Activated CD8-positive, alpha-beta memory T cell treated with anti-CD3 and anti-CD28 coated beads, Interleukin-2, amount 10 ng/mL, durations not matched to agents 7 days and 5 days (primary cell): ENCODE measurements at regions not wholly inside any gene's neighbourhood (a gene's known extent, or its start where the extent isn't known, plus 50 kb on each side); places are given as distances from the start of the nearest gene placed in this dataset.
"Not testable (repeated sequence)": the region's sequence is repeated elsewhere in the genome, so short reads cannot be mapped to it uniquely, and the experiment has no call there.

Experiments
- ATAC-seq: fragments of 150-1000 bp; cut with Tn5 transposase; one replicate; pipeline ENCODE4 v1.10.0; 2021; ENCODE audit warnings: moderate library complexity
- CTCF ChIA-PET: fragments of 350-600 bp; sonication (Branson Sonifier 250); formaldehyde crosslinking; loops from one replicate; lab custom pipeline; 2021; ENCODE audit warnings: antibody characterized with exemption; lab: Charles Lee
- DNase-seq: peaks from one replicate; pipeline ENCODE4 v3.0.0-alpha.2; 2020
- H3K27ac Mint-ChIP-seq: one replicate; pipeline ENCODE4 v1.8.0; 2021; ENCODE audit warnings: mild to moderate bottlenecking, mixed read lengths
- H3K27me3 Mint-ChIP-seq: one replicate; pipeline ENCODE4 v1.8.0; 2021; ENCODE audit warnings: mixed read lengths
- H3K36me3 Mint-ChIP-seq: one replicate; pipeline ENCODE4 v1.8.0; 2021; ENCODE audit warnings: mild to moderate bottlenecking, mixed read lengths
- H3K4me1 Mint-ChIP-seq: one replicate; pipeline ENCODE4 v1.8.0; 2021; ENCODE audit warnings: mixed read lengths
- H3K4me3 Mint-ChIP-seq: one replicate; pipeline ENCODE4 v1.8.0; 2021; ENCODE audit warnings: mild to moderate bottlenecking, moderate library complexity, mixed read lengths
- H3K9me3 Mint-ChIP-seq: one replicate; pipeline ENCODE4 v1.8.0; 2022; ENCODE audit warnings: low read depth, mixed read lengths

GRCh38 chr6:19377722-19378121, 459.4 kb upstream of the ID4 start:
- no peak overlapping the region for H3K4me3 Mint-ChIP-seq
- H3K27ac Mint-ChIP-seq: no peak overlapping the region
- peaks cover 5% of the 10 kb centered on the region for H3K9me3 Mint-ChIP-seq
- H3K4me1 Mint-ChIP-seq: no peaks in the 10 kb centered on the region
- H3K27me3 Mint-ChIP-seq: no peaks in the 10 kb centered on the region
- CTCF ChIA-PET: no interaction called here
- H3K36me3 Mint-ChIP-seq: no peaks in the 10 kb centered on the region
- no peak for DNase-seq
- ATAC-seq: no peak

GRCh38 chr6:19380293-19380692, 456.9 kb upstream of the ID4 start:
- CTCF ChIA-PET: no interaction called here
- no peak for ATAC-seq
- no peaks in the 10 kb centered on the region for H3K36me3 Mint-ChIP-seq

GRCh38 chr6:19382676-19383075, 454.5 kb upstream of the ID4 start:
- H3K27ac Mint-ChIP-seq: no peak overlapping the region
- no peak overlapping the region for H3K4me3 Mint-ChIP-seq
- DNase-seq: no peak

More at GRCh38 chr6:19380293-19380692, 456.9 kb upstream of the ID4 start:
- H3K27me3 Mint-ChIP-seq: no peaks in the 10 kb centered on the region
- no peak overlapping the region for H3K4me3 Mint-ChIP-seq
- DNase-seq: no peak
- no peak overlapping the region for H3K27ac Mint-ChIP-seq
- H3K4me1 Mint-ChIP-seq: no peaks in the 10 kb centered on the region
- peaks cover 5% of the 10 kb centered on the region for H3K9me3 Mint-ChIP-seq

GRCh38 chr6:19391926-19392325, 445.2 kb upstream of the ID4 start:
- Mint-ChIP-seq H3K4me3 (no peak overlapping the region), H3K9me3 (peaks cover 6% of the 10 kb centered on the region), H3K4me1 (no peaks in the 10 kb centered on the region), H3K27ac (no peak overlapping the region), H3K27me3 (no peaks in the 10 kb centered on the region), H3K36me3 (no peaks in the 10 kb centered on the region)
- CTCF ChIA-PET: no interaction called here
- DNase-seq: no peak
- no peak for ATAC-seq

More at GRCh38 chr6:19382676-19383075, 454.5 kb upstream of the ID4 start:
- H3K27me3 Mint-ChIP-seq: no peaks in the 10 kb centered on the region
- no peak for ATAC-seq
- peaks cover 2% of the 10 kb centered on the region for H3K9me3 Mint-ChIP-seq
- H3K36me3 Mint-ChIP-seq: no peaks in the 10 kb centered on the region
- no peaks in the 10 kb centered on the region for H3K4me1 Mint-ChIP-seq
- CTCF ChIA-PET: no interaction called here

- Mint-ChIP-seq H3K9me3 (peaks cover 9% of the 10 kb centered on the region), H3K4me1 (no peaks in the 10 kb centered on the region), H3K27ac (no peak overlapping the region), H3K27me3 (no peaks in the 10 kb centered on the region), H3K36me3 (no peaks in the 10 kb centered on the region), H3K4me3 (no peak overlapping the region)
- CTCF ChIA-PET: no interaction called here
- ATAC-seq: no peak
- DNase-seq: no peak
Measured at GRCh38 chr6:19394051-19394450, 443.1 kb upstream of the ID4 start.

- no peaks in the 10 kb centered on the region for H3K27me3 Mint-ChIP-seq
- ATAC-seq (no peak), DNase-seq (no peak)
- no peaks in the 10 kb centered on the region for H3K36me3 Mint-ChIP-seq
- CTCF ChIA-PET: no interaction called here
- peaks cover 9% of the 10 kb centered on the region for H3K9me3 Mint-ChIP-seq
- no peak overlapping the region for H3K4me3 Mint-ChIP-seq
- no peaks in the 10 kb centered on the region for H3K4me1 Mint-ChIP-seq
- H3K27ac Mint-ChIP-seq: no peak overlapping the region
Measured at GRCh38 chr6:19394687-19395086, 442.5 kb upstream of the ID4 start.

- ATAC-seq (no peak), DNase-seq (no peak)
- CTCF ChIA-PET: no interaction called here
- Mint-ChIP-seq H3K9me3 (peaks cover 9% of the 10 kb centered on the region), H3K36me3 (no peaks in the 10 kb centered on the region), H3K4me1 (no peaks in the 10 kb centered on the region), H3K4me3 (no peak overlapping the region), H3K27me3 (no peaks in the 10 kb centered on the region), H3K27ac (no peak overlapping the region)
Measured at GRCh38 chr6:19395316-19395715, 441.9 kb upstream of the ID4 start.

- H3K36me3 Mint-ChIP-seq: no peaks in the 10 kb centered on the region
- CTCF ChIA-PET: no interaction called here
- no peak overlapping the region for H3K4me3 Mint-ChIP-seq
Measured at GRCh38 chr6:19399406-19399805, 437.8 kb upstream of the ID4 start.

GRCh38 chr6:19404884-19405283, 432.3 kb upstream of the ID4 start:
- H3K4me3 Mint-ChIP-seq, CTCF ChIA-PET, H3K36me3 Mint-ChIP-seq, DNase-seq, H3K27me3 Mint-ChIP-seq, H3K9me3 Mint-ChIP-seq, ATAC-seq, H3K27ac Mint-ChIP-seq, H3K4me1 Mint-ChIP-seq: not testable (repeated sequence)

More at GRCh38 chr6:19399406-19399805, 437.8 kb upstream of the ID4 start:
- H3K9me3 Mint-ChIP-seq: peaks cover 9% of the 10 kb centered on the region
- no peaks in the 10 kb centered on the region for H3K27me3 Mint-ChIP-seq
- H3K4me1 Mint-ChIP-seq: no peaks in the 10 kb centered on the region
- no peak for ATAC-seq
- H3K27ac Mint-ChIP-seq: no peak overlapping the region
- DNase-seq: no peak

- Mint-ChIP-seq H3K4me3 (no peak overlapping the region), H3K4me1 (no peaks in the 10 kb centered on the region), H3K27me3 (no peaks in the 10 kb centered on the region), H3K36me3 (no peaks in the 10 kb centered on the region), H3K27ac (no peak overlapping the region), H3K9me3 (peaks cover 3% of the 10 kb centered on the region)
- CTCF ChIA-PET: no interaction called here
- no peak for ATAC-seq
- no peak for DNase-seq
Measured at GRCh38 chr6:19408331-19408730, 428.8 kb upstream of the ID4 start.

GRCh38 chr6:19410481-19410880, 426.7 kb upstream of the ID4 start:
- Mint-ChIP-seq H3K27ac (no peak overlapping the region), H3K36me3 (no peaks in the 10 kb centered on the region), H3K27me3 (no peaks in the 10 kb centered on the region), H3K9me3 (peaks cover 1% of the 10 kb centered on the region), H3K4me1 (no peaks in the 10 kb centered on the region), H3K4me3 (no peak overlapping the region)
- no peak for DNase-seq
- CTCF ChIA-PET: no interaction called here
- ATAC-seq: no peak

- Mint-ChIP-seq H3K4me1 (no peaks in the 10 kb centered on the region), H3K4me3 (no peak overlapping the region), H3K36me3 (no peaks in the 10 kb centered on the region), H3K27me3 (no peaks in the 10 kb centered on the region), H3K27ac (no peak overlapping the region), H3K9me3 (no peaks in the 10 kb centered on the region)
- CTCF ChIA-PET: no interaction called here
- ATAC-seq: no peak
- no peak for DNase-seq
Measured at GRCh38 chr6:19413323-19413722, 423.8 kb upstream of the ID4 start.

- Mint-ChIP-seq H3K36me3 (no peaks in the 10 kb centered on the region), H3K27me3 (no peaks in the 10 kb centered on the region), H3K4me1 (no peaks in the 10 kb centered on the region), H3K27ac (no peak overlapping the region), H3K9me3 (no peaks in the 10 kb centered on the region), H3K4me3 (no peak overlapping the region)
- ATAC-seq: no peak
- DNase-seq: no peak
- CTCF ChIA-PET: no interaction called here
Measured at GRCh38 chr6:19415605-19416326, 421.4 kb upstream of the ID4 start.

GRCh38 chr6:19416811-19417210, 420.4 kb upstream of the ID4 start:
- DNase-seq (no peak), ATAC-seq (no peak)
- Mint-ChIP-seq H3K27me3 (no peaks in the 10 kb centered on the region), H3K9me3 (no peaks in the 10 kb centered on the region), H3K4me3 (no peak overlapping the region), H3K36me3 (no peaks in the 10 kb centered on the region), H3K4me1 (no peaks in the 10 kb centered on the region), H3K27ac (no peak overlapping the region)
- CTCF ChIA-PET: no interaction called here
